Astrocyte (in vitro differentiated cells and primary cell): ENCODE measurements at regions not wholly inside any gene's neighbourhood (a gene's known extent, or its start where the extent isn't known, plus 50 kb on each side); places are given as distances from the start of the nearest gene placed in this dataset.

Experiments
- DNase-seq: peaks from one replicate; pipeline ENCODE4 v3.0.0-alpha.2; 2010; ENCODE audit warnings: low read depth
- FAIRE-seq: peaks from 2 replicates; lab custom pipeline; 2011; peaks lifted over from hg19 to GRCh38; lab: Jason Lieb, UNC
- H2AFZ ChIP-seq: 2 replicates; pipeline ENCODE4 v1.6.0; 2012; ENCODE audit warnings: low read depth, low read length, inconsistent platforms
- H3K27ac ChIP-seq: 2 replicates; pipeline ENCODE4 v1.5.1; 2011; ENCODE audit warnings: low read depth, low read length, inconsistent platforms
- H3K27me3 ChIP-seq: 2 replicates; pipeline ENCODE4 v1.6.0; 2011; ENCODE audit warnings: low read length, inconsistent platforms; ENCODE audit not compliant: insufficient read depth
- H3K36me3 ChIP-seq: 2 replicates; pipeline ENCODE4 v1.5.1; 2011; ENCODE audit warnings: low read length, inconsistent platforms; ENCODE audit not compliant: insufficient read depth
- H3K4me1 ChIP-seq: 2 replicates; pipeline ENCODE4 v1.5.1; 2011; ENCODE audit warnings: low read length, inconsistent platforms; ENCODE audit not compliant: insufficient read depth
- H3K4me2 ChIP-seq: 2 replicates; pipeline ENCODE4 v1.6.0; 2012; ENCODE audit warnings: low read length, inconsistent platforms
- H3K4me3 ChIP-seq: 2 replicates; pipeline ENCODE4 v1.5.1; 2011; ENCODE audit warnings: low read depth, mild to moderate bottlenecking, low read length, inconsistent platforms; ENCODE audit not compliant: insufficient read depth
- H3K79me2 ChIP-seq: 2 replicates; pipeline ENCODE4 v1.6.0; 2012; ENCODE audit warnings: mild to moderate bottlenecking, low read length, inconsistent platforms; ENCODE audit not compliant: insufficient read depth
- H3K9ac ChIP-seq: 2 replicates; pipeline ENCODE4 v1.6.0; 2012; ENCODE audit warnings: mild to moderate bottlenecking, low read length, inconsistent platforms
- H3K9me3 ChIP-seq: 2 replicates; pipeline ENCODE4 v1.5.1; 2012; ENCODE audit warnings: low read depth, mild to moderate bottlenecking, low read length, inconsistent platforms; ENCODE audit not compliant: insufficient read depth
- H4K20me1 ChIP-seq: 2 replicates; pipeline ENCODE4 v1.6.0; 2012; ENCODE audit warnings: low read length, inconsistent platforms; ENCODE audit not compliant: insufficient read depth
- H3K27ac Mint-ChIP-seq: one replicate; pipeline ENCODE4 v1.8.0; 2021; ENCODE audit warnings: mild to moderate bottlenecking, mixed read lengths; ENCODE audit not compliant: unreplicated experiment
- H3K27me3 Mint-ChIP-seq: one replicate; pipeline ENCODE4 v1.8.0; 2021; ENCODE audit warnings: low read depth, mixed read lengths; ENCODE audit not compliant: unreplicated experiment
- H3K36me3 Mint-ChIP-seq: one replicate; pipeline ENCODE4 v1.8.0; 2021; ENCODE audit warnings: low read depth, mixed read lengths; ENCODE audit not compliant: unreplicated experiment
- H3K4me1 Mint-ChIP-seq: one replicate; pipeline ENCODE4 v1.8.0; 2021; ENCODE audit warnings: low read depth, mixed read lengths; ENCODE audit not compliant: unreplicated experiment
- H3K4me3 Mint-ChIP-seq: one replicate; pipeline ENCODE4 v1.8.0; 2021; ENCODE audit warnings: mild to moderate bottlenecking, moderate library complexity, mixed read lengths; ENCODE audit not compliant: unreplicated experiment
- H3K9me3 Mint-ChIP-seq: one replicate; pipeline ENCODE4 v1.8.0; 2021; ENCODE audit warnings: mild to moderate bottlenecking, mixed read lengths; ENCODE audit not compliant: unreplicated experiment
- EZH2 ChIP-seq: IDR thresholded peaks from 2 replicates; pipeline ENCODE4 v1.6.1; 2012; ENCODE audit warnings: mild to moderate bottlenecking, low read length, inconsistent platforms; ENCODE audit not compliant: insufficient read depth
- TF ChIP-seq, protein P1 (sequence below): IDR thresholded peaks from 2 replicates; pipeline ENCODE4 v1.5.1; 2011; ENCODE audit warnings: low read depth, mild to moderate bottlenecking, inconsistent platforms, low read length, moderate library complexity; ENCODE audit not compliant: insufficient read depth

- DNase-seq (no peak), FAIRE-seq (no peak)
- no peak overlapping the region for H3K9ac ChIP-seq
- H3K9me3 Mint-ChIP-seq, result peaks cover 7% of the 10 kb centered on the region
- H3K36me3 ChIP-seq, result no peaks in the 10 kb centered on the region
- H3K27me3 ChIP-seq, result peaks cover 2% of the 10 kb centered on the region
- no peaks in the 10 kb centered on the region for H3K79me2 ChIP-seq
- TF ChIP-seq, protein P1, sequence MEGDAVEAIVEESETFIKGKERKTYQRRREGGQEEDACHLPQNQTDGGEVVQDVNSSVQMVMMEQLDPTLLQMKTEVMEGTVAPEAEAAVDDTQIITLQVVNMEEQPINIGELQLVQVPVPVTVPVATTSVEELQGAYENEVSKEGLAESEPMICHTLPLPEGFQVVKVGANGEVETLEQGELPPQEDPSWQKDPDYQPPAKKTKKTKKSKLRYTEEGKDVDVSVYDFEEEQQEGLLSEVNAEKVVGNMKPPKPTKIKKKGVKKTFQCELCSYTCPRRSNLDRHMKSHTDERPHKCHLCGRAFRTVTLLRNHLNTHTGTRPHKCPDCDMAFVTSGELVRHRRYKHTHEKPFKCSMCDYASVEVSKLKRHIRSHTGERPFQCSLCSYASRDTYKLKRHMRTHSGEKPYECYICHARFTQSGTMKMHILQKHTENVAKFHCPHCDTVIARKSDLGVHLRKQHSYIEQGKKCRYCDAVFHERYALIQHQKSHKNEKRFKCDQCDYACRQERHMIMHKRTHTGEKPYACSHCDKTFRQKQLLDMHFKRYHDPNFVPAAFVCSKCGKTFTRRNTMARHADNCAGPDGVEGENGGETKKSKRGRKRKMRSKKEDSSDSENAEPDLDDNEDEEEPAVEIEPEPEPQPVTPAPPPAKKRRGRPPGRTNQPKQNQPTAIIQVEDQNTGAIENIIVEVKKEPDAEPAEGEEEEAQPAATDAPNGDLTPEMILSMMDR, result no peak
- TF ChIP-seq EZH2, result no peak
- H3K4me1 ChIP-seq, result no peaks in the 10 kb centered on the region
- H3K4me3 ChIP-seq, result no peak overlapping the region
- H3K4me1 Mint-ChIP-seq, result no peaks in the 10 kb centered on the region
- H4K20me1 ChIP-seq, result no peaks in the 10 kb centered on the region
- H3K27ac Mint-ChIP-seq, result no peak overlapping the region
- peaks cover 6% of the 10 kb centered on the region for H3K27me3 Mint-ChIP-seq
- no peaks in the 10 kb centered on the region for H3K9me3 ChIP-seq
- no peak overlapping the region for H3K4me3 Mint-ChIP-seq
- no peaks in the 10 kb centered on the region for H3K36me3 Mint-ChIP-seq
- H2AFZ ChIP-seq, result no peak overlapping the region
- H3K4me2 ChIP-seq, result no peak overlapping the region
- H3K27ac ChIP-seq, result no peak overlapping the region
Measured at GRCh38 chr1:34671887-34672286, 83.0 kb upstream of the GJB5 start.

DNA sequence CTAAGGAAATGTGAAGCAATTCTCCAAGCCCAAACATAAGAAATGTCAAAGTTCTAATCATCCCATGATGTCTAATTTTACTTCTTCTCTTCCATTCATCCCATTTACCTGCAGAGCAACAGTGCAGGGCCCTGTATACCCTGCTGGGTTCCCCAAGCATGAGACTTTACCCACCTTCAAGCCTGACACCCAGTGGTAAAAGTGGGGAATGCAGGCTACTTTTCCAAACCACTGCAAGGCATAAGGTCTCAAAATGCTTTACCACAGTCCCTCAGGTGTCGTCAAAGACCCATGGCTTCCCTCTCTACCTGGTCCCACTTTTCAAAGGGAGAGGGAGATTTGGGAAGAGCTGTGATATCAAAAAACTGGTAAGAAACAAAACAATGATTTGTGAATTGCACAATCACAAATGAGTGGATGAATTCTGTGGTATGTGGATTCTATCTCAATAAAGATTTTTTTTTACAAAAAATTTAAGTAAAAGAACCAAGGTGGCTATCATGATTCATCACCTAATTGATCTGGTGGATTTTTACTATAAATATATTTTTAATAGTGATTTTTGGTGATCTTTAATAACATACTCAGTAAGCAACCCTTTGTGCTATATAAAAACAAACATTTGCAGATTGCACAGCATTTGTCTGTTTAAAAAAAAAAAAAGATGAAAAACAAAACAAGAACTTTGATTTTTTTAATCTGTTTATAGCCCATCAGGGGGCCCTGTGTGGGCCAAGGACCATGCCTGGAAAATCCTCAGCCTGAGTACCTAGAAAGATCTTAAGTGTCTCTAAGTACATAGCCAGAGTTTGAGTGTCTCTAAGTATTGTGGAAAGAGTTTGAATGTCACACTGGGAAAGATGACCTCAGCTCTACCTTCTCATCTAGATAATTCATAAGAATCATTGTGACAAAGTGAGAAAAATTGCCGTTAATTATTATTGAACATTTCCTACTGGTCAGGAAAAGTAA lies 73.1 kb upstream of the GJB5 start:
- Histone ChIP-seq H3K79me2 (no peaks in the 10 kb centered on the region), H2AFZ (no peak overlapping the region), H3K4me2 (no peak overlapping the region), H3K4me1 (no peaks in the 10 kb centered on the region), H3K27me3 (no peaks in the 10 kb centered on the region), H3K9ac (no peak overlapping the region), H3K36me3 (no peaks in the 10 kb centered on the region), H3K9me3 (no peaks in the 10 kb centered on the region), H4K20me1 (no peaks in the 10 kb centered on the region), H3K4me3 (no peak overlapping the region), H3K27ac (no peak overlapping the region)
- H3K36me3 Mint-ChIP-seq, result no peaks in the 10 kb centered on the region
- no peak for FAIRE-seq
- peaks cover 7% of the 10 kb centered on the region for H3K9me3 Mint-ChIP-seq
- no peak overlapping the region for H3K27ac Mint-ChIP-seq
- H3K27me3 Mint-ChIP-seq, result peaks cover 6% of the 10 kb centered on the region
- no peak overlapping the region for H3K4me3 Mint-ChIP-seq
- H3K4me1 Mint-ChIP-seq, result peaks cover 7% of the 10 kb centered on the region
- TF ChIP-seq EZH2, result no peak
- TF ChIP-seq, protein P1, result peak; percentile 67
- peak; percentile 10 for DNase-seq
